ENCODE measurements at regions not wholly inside any gene's neighbourhood (a gene's known extent, or its start where the extent isn't known, plus 50 kb on each side); places are given as distances from the start of the nearest gene placed in this dataset.
"Not testable (repeated sequence)": the region's sequence is repeated elsewhere in the genome, so short reads cannot be mapped to it uniquely, and the experiment has no call there.

DNA sequence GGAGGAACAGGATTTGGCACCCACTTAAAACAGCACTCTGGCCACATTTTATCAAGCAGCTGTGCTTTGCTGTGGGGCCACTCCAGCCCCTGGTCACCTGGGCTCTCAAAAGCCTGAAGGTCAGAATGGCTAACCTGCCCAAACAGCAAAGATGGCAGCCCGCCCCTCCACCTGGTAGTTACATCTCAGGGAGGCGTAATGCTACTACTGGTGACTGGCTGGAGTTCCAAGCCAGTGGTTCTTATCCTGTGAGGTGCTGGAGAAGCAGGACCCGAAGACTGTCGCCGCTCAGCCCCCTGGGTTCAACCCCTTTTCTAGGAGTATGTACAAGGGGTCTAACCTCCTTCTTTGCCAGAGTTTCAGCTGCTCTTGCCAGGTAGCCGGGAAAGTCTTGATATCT lies 467.4 kb upstream of the FOXG1 start:
- no peak for DNase-seq

DNA sequence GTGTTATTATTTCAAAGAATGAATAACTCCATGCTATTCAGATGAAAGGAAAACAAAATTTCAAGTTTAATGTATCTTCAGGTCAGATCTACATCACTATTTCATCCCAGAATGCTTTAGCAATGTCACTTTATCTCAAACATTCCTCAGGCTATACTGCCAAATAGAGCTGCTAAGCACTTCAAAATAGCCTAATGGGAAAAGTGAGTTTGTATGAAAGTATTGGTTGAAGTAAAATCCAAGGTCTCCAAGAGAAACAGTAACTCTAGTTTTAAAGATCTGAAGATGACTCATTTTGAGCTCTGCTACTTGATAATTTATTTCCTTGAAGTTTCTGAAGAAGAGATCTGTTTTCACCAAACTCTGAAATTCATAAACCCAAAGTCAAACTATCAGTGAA lies 466.2 kb upstream of the FOXG1 start:
- no peak for DNase-seq

GRCh38 chr14:28301179-28301578 lies 465.4 kb upstream of the FOXG1 start:
- DNase-seq = no peak

- no peak for DNase-seq
These were observed 463.3 kb upstream of the FOXG1 start for GRCh38 chr14:28303248-28303647.

DNA sequence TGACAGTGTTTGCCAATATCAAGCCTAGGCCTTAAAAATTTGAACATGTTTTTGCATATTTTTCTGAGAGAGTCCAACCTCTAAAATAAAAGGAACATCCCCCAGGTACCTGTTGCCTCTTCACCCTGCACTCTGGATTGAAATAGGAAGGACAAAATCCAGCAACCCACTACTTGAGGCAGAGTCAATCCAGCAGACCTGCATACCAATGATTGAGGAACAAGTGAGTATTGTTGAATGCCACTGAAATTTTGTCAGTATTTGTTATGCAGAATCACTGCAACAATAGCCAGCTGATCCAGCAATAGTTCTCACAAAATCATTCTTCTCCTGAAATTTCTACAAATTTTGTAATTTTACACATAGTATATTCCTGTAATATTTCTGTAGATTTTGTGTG lies 460.6 kb upstream of the FOXG1 start:
- no peak for DNase-seq

DNA sequence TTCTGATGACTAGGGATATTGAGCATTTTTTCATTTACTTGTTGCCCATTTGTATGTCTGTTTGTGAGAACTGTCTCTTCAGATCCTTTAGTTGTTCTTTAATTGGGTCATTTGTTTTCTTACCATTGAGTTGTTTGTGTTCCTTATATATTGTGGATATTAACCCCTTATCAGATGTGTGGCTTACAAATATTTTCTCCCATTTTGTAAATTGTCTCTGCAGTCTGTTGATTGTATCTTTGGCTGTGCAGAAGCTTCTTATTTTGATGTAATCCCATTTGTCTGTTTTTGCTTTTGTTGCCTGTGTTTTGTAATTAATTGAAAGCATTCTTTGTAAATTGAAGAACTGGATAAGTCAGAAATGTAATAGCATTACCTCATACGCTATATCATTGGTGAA lies 459.1 kb upstream of the FOXG1 start:
- DNase-seq = no peak

DNA sequence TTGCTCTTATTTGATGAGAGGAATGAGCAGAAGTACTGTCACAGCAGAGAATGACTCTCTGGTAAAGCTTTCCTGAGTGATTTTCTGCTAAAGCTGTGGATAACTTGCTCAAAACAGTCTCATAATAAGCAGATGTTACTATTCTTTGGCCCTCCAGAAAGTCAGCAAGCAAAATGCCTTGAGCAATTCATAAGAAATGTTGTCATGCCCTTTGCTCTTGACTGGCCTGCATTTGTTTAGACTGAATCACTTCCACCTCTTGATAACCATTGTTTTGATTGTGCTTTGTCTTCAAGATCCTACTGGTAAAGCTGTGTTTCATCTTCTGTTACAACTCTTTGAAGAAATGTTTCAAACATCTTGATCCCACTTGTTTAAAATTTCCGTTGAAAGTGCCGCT lies 457.9 kb upstream of the FOXG1 start:
- DNase-seq = no peak

GRCh38 chr14:28317890-28318675 lies 448.5 kb upstream of the FOXG1 start:
- not testable (repeated sequence) for DNase-seq

- DNase-seq = no peak
These were observed 444.9 kb upstream of the FOXG1 start for GRCh38 chr14:28321475-28322244.

GRCh38 chr14:28323366-28323765 lies 443.2 kb upstream of the FOXG1 start:
- DNase-seq = no peak

GRCh38 chr14:28323951-28324741 lies 442.4 kb upstream of the FOXG1 start:
- DNase-seq = no peak

DNA sequence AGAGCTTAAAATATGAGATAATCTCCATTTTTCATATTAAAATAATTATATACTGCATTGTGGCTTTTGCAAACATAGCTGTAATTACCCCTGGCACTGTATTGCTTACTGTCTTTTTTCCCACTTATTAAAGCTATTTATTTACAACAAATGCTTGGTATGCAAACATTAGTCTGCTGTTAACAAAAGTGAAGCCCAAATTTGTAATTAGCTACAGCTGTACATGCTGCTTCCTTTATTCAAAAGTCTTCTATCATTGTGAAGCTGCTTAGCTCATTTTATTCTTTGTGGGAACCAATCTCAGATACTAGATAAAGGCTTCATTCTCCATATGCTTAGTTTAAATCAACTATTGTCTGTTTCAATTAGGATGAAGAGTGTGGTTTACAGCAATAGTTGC lies 425.8 kb upstream of the FOXG1 start:
- DNase-seq = no peak

DNA sequence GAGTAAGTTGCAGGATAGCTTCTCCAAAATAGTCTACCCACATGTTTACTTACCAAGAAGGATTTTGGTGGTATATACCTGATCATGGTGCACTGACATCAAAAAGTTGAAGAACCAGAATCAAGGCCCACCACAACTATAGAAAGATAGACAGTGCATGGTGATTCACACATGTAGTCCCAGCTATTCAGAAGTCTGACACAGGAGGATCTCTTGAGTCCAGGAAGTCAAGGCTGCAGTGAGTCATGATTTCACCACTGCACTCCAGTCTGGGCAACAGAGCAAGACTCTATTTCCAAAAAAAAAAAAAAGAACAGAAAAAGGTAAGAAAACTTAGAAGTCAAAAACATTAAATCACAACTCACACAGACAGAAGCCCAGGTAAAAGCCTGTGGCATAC lies 422.2 kb upstream of the FOXG1 start:
- no peak for DNase-seq

GRCh38 chr14:28348797-28349196 lies 417.8 kb upstream of the FOXG1 start:
- no peak for DNase-seq

DNA sequence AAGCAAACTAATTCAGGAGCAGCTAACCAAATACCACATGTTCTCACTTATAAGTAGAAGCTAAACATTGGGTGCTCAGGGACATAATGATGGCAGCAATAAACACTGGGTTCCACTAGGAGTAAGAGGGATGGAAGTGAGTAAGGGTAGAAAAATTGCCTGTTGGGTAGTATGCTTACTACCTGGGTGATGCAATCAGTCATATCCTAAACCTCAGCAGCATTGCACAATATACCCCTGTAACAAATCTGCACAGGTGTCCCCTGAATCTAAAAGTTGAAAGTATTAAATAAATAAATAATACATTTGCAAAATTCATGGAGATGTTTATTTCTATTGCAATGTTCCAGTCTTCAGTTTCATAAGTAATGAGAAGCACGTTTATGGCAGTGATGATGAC lies 409.8 kb upstream of the FOXG1 start:
- no peak for DNase-seq

DNA sequence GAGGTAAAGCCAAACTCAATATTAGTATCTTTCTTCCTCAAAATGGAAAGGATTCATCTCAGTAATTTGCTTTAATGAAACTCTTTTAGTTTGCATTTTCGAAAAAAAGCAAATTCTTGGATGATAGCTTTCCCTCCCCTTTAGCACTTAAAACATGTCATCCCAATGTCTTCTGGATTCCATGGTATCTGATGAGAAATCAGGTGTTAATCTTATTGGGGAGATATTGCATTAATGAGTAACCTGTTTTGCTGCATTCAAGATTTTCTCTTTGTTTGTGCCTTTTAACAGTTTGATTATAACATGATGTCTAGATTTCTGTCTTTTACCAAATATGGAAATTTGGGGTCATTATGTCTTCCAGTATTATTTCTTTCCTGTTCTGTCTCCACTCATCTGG lies 405.1 kb upstream of the FOXG1 start:
- DNase-seq = no peak

GRCh38 chr14:28365510-28365909 lies 401.1 kb upstream of the FOXG1 start:
- no peak for DNase-seq

DNA sequence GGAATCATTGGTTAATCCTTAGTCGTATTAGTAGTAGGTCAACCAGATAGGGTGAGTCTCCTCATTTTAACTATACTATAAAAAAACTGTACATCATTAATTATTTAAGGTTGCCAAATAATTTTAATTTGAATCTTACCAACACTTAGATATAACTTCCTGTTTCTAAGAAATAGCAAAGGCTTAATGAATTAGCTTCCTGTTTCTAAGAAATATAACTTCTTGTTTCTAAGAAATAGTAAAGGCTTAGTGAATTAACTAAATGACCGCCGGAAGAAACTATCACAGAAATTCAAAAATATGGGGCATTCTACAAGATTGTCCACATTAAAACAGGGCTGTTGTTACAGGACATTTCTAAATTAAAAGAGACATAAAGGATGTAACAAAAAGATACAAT lies 392.9 kb upstream of the FOXG1 start:
- no peak for DNase-seq

DNA sequence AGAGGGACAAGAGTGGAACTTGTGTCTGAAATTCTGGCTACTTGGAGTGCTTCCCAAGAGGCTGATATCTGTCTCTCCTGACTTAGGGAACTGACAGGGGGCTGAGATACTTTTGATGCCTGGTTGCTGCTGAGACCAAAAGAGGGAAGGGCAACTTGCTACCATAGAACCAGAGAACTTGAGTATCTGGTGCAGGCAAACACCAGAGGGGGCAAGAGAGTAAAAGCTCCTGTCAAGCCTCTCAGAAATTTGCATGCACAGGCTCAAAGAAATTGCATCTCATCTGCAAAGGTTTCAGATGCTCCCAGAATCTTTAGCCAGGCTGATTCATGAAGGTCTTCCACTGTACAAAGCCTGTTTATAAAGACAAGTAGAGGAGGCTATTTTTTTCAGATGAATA lies 391.3 kb upstream of the FOXG1 start:
- no peak for DNase-seq

DNA sequence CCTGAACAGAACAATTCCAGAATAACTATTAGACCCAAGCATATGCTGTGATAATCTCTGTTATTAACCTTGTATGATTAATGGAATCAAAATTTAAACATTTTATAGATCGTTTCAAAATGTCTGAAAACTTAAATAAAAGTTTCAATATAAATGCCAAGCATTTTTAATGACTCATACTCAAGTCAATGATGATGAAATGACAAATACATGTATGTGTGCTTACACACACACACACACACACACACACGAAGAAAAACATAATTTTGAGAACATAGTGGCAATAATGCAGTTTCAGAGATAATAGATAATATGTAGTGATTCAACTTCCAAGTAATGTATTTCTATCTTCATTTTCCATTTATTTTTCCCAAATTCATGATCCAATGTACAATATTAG lies 384.9 kb upstream of the FOXG1 start:
- DNase-seq = no peak

DNA sequence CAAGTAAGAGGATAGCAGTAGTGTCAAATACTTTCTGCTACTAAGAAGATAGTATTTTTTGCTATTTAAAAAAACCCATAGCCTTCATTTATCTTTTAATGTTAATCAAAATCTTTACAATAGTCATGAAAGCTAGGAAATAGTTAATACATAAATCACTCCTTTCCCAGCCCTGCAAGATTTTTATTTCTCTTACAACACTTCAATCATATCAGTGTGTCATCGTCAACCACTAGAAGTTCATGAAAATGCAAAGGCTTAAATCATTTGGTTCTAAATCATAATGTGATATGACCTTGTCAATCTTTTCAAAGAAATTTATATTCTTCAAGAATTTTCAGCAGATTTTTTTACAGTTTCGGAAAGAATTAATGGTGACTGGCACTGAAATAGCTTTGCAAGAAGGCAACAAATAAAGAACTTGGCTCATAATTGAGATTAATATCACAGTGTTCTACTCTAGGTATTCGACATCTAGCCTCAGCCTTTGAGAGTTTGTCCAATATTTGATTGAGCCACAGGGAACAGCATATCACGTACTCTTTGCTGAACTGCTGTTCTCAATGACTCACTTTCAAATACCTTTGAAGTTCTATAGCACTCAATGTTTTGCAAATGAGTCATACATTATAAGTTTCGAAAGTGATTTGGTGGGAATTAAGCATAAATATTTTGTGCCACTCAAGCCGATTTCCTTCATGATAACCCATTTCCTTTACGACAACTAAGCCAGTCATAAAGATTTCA lies 384.0 kb upstream of the FOXG1 start:
- DNase-seq = no peak

- DNase-seq = no peak
These were observed 368.1 kb upstream of the FOXG1 start for GRCh38 chr14:28398506-28398905.

DNA sequence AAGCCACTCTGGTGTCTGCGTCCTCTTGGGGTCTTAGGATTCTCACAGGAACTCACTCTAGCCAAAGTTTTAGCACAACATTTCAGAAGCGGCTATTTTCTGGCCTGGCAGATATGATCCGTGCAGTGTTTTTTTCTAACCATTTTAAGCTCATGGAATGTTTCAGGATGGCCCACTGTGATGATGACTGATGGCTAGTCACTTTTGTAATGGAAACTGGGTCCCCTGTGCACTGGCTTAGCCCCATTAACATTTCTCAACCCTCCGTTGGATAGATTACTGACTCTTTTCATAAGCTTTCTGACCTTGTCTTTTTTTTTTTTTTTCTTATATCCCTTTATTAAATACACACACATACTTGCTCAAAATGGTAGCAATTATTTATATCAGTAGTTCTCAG lies 364.9 kb upstream of the FOXG1 start:
- not testable (repeated sequence) for DNase-seq
